Muscle of arm (tissue), 1 donor: ENCODE measurements at regions not wholly inside any gene's neighbourhood (a gene's known extent, or its start where the extent isn't known, plus 50 kb on each side); places are given as distances from the start of the nearest gene placed in this dataset.

Experiments used
- DNase-seq: peaks from one replicate; pipeline ENCODE4 v3.0.0-alpha.2; 2013

GRCh38 chr18:69109686-69110085, 291.0 kb upstream of the DOK6 start:
- no peak for DNase-seq

- DNase-seq: no peak
Measured at GRCh38 chr18:69120833-69121232, 279.9 kb upstream of the DOK6 start.

- DNase-seq: no peak
Measured at GRCh38 chr18:69123421-69123820, 277.3 kb upstream of the DOK6 start.

- peak; percentile 36 for DNase-seq
Measured at GRCh38 chr18:69127873-69128500, 272.7 kb upstream of the DOK6 start.

- DNase-seq: peak; percentile 40
Measured at GRCh38 chr18:69128566-69128965, 272.1 kb upstream of the DOK6 start.

GRCh38 chr18:69128978-69129377, 271.7 kb upstream of the DOK6 start:
- DNase-seq: peak; percentile 5

- DNase-seq: no peak
Measured at GRCh38 chr18:69138088-69138487, 262.6 kb upstream of the DOK6 start.

GRCh38 chr18:69143084-69143483, 257.6 kb upstream of the DOK6 start:
- DNase-seq: no peak

GRCh38 chr18:69152436-69152835, 248.3 kb upstream of the DOK6 start:
- DNase-seq: no peak

GRCh38 chr18:69157906-69158305, 242.8 kb upstream of the DOK6 start:
- no peak for DNase-seq

- DNase-seq: no peak
Measured at GRCh38 chr18:69158944-69159343, 241.7 kb upstream of the DOK6 start.

GRCh38 chr18:69161383-69162028, 239.2 kb upstream of the DOK6 start:
- peak; percentile 7 for DNase-seq

GRCh38 chr18:69162649-69163048, 238.0 kb upstream of the DOK6 start:
- DNase-seq: no peak

GRCh38 chr18:69172046-69172445, 228.6 kb upstream of the DOK6 start:
- no peak for DNase-seq

- no peak for DNase-seq
Measured at GRCh38 chr18:69175681-69176080, 225.0 kb upstream of the DOK6 start.

GRCh38 chr18:69176741-69177140, 223.9 kb upstream of the DOK6 start:
- DNase-seq: no peak

GRCh38 chr18:69177702-69178101, 223.0 kb upstream of the DOK6 start:
- no peak for DNase-seq

GRCh38 chr18:69186162-69186561, 214.5 kb upstream of the DOK6 start:
- no peak for DNase-seq

- no peak for DNase-seq
Measured at GRCh38 chr18:69196336-69196735, 204.4 kb upstream of the DOK6 start.

GRCh38 chr18:69205925-69206324, 194.8 kb upstream of the DOK6 start:
- DNase-seq: no peak

- DNase-seq: peak; percentile 25
Measured at GRCh38 chr18:69208545-69208944, 192.1 kb upstream of the DOK6 start.

- DNase-seq: no peak
Measured at GRCh38 chr18:69209761-69210160, 190.9 kb upstream of the DOK6 start.

- no peak for DNase-seq
Measured at GRCh38 chr18:69213842-69214241, 186.8 kb upstream of the DOK6 start.

- DNase-seq: no peak
Measured at GRCh38 chr18:69215161-69215560, 185.5 kb upstream of the DOK6 start.
